ENCODE measurements at regions not wholly inside any gene's neighbourhood (a gene's known extent, or its start where the extent isn't known, plus 50 kb on each side); places are given as distances from the start of the nearest gene placed in this dataset.
"Not testable (repeated sequence)": the region's sequence is repeated elsewhere in the genome, so short reads cannot be mapped to it uniquely, and the experiment has no call there.

DNA sequence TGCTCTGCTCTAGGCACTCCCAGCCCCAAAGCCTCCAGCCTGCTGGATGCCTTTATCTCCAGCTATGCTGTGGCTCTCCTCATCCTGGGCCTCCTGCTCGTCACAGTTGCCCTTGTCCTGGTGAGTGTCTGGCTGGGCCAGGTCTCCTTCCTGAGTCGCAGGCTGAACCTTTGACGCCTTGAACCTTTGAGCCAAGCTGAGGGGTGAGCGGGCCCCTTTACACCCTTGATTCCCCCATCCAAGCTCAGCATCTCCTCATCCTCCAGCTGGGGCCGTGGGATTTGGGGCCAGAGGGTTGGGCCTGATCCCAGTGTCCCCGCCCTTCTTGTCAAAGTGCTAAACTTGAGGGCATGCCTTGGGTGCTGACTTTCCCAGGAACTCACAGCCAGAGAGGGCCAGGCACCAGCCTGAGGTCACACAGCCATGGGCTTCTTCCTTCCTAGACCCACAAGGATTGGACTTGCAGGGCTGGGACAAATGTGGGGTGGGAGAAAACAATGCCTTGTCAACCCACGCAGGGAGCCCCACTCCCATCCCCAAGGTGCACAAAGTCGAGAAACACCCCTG is 137.0 kb downstream of the TBC1D2B start:
- Histone ChIP-seq H3K9ac (ENCODE audit: low read length) (no peak overlapping the region), H3F3A (ENCODE audit: insufficient read depth, low read length, poor library complexity, severe bottlenecking) (no peaks in the 10 kb centered on the region), H3K27me3 (ENCODE audit: insufficient read depth, low read depth, low read length) (no peaks in the 10 kb centered on the region), H3K9me2 (ENCODE audit: insufficient read depth, low read length) (no peaks in the 10 kb centered on the region), H3K27ac (ENCODE audit: low read length) (no peak overlapping the region), H3K9me3 (ENCODE audit: low read length) (no peaks in the 10 kb centered on the region), H3K4me2 (ENCODE audit: low read length) (no peak overlapping the region), H3K4me3 (ENCODE audit: low read length) (no peak overlapping the region), H4K20me1 (ENCODE audit: insufficient read depth) (no peaks in the 10 kb centered on the region), H3K36me3 (ENCODE audit: insufficient read depth, low read length) (no peaks in the 10 kb centered on the region), H3K79me2 (replicated peaks; ENCODE audit: insufficient read depth, low read length) (no peaks in the 10 kb centered on the region), H2AFZ (ENCODE audit: low read depth, low read length) (no peak overlapping the region)
- TF ChIP-seq, protein P1, sequence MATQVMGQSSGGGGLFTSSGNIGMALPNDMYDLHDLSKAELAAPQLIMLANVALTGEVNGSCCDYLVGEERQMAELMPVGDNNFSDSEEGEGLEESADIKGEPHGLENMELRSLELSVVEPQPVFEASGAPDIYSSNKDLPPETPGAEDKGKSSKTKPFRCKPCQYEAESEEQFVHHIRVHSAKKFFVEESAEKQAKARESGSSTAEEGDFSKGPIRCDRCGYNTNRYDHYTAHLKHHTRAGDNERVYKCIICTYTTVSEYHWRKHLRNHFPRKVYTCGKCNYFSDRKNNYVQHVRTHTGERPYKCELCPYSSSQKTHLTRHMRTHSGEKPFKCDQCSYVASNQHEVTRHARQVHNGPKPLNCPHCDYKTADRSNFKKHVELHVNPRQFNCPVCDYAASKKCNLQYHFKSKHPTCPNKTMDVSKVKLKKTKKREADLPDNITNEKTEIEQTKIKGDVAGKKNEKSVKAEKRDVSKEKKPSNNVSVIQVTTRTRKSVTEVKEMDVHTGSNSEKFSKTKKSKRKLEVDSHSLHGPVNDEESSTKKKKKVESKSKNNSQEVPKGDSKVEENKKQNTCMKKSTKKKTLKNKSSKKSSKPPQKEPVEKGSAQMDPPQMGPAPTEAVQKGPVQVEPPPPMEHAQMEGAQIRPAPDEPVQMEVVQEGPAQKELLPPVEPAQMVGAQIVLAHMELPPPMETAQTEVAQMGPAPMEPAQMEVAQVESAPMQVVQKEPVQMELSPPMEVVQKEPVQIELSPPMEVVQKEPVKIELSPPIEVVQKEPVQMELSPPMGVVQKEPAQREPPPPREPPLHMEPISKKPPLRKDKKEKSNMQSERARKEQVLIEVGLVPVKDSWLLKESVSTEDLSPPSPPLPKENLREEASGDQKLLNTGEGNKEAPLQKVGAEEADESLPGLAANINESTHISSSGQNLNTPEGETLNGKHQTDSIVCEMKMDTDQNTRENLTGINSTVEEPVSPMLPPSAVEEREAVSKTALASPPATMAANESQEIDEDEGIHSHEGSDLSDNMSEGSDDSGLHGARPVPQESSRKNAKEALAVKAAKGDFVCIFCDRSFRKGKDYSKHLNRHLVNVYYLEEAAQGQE (IDR thresholded peaks at IDR 0.05; ENCODE audit: borderline replicate concordance): no peak
- TF ChIP-seq MXI1 (conservative IDR thresholded peaks at IDR 0.05; ENCODE audit: poor library complexity, severe bottlenecking): no peak

DNA sequence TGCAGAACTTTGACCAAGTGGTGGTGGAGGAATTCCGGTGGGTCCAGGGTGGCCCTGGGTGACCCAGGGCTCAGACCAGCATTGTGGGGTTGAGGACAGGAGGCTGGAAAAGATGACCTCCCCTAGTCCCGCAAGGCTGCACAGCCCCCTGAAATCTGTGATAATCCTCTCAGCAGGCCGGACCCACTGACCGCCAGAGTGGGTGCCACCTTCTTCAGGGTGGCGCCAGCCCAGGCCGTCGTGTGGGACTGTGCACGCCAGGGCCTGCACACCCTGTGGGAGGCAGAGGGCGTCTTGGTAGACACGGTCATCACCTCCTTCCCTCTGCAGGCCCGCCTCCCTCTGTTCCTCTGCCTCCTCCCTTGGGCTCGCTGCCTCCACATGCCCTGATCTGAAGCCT is 137.7 kb downstream of the TBC1D2B start:
- Histone ChIP-seq H3K9ac (ENCODE audit: low read length) (no peak overlapping the region), H4K20me1 (ENCODE audit: insufficient read depth) (no peaks in the 10 kb centered on the region), H3K9me2 (ENCODE audit: insufficient read depth, low read length) (no peaks in the 10 kb centered on the region), H3K36me3 (ENCODE audit: insufficient read depth, low read length) (no peaks in the 10 kb centered on the region), H3K4me2 (ENCODE audit: low read length) (no peak overlapping the region), H3F3A (ENCODE audit: insufficient read depth, low read length, poor library complexity, severe bottlenecking) (no peaks in the 10 kb centered on the region), H2AFZ (ENCODE audit: low read depth, low read length) (no peak overlapping the region), H3K27ac (ENCODE audit: low read length) (no peak overlapping the region), H3K79me2 (replicated peaks; ENCODE audit: insufficient read depth, low read length) (no peaks in the 10 kb centered on the region), H3K27me3 (ENCODE audit: insufficient read depth, low read depth, low read length) (no peaks in the 10 kb centered on the region), H3K9me3 (ENCODE audit: low read length) (no peaks in the 10 kb centered on the region), H3K4me3 (ENCODE audit: low read length) (no peak overlapping the region)
- TF ChIP-seq EP300 (conservative IDR thresholded peaks at IDR 0.05; ENCODE audit: poor library complexity, severe bottlenecking): no peak
- TF ChIP-seq MXI1 (conservative IDR thresholded peaks at IDR 0.05; ENCODE audit: poor library complexity, severe bottlenecking): no peak
- TF ChIP-seq, protein P1 (IDR thresholded peaks at IDR 0.05; ENCODE audit: borderline replicate concordance): no peak
- TF ChIP-seq RAD21 (conservative IDR thresholded peaks at IDR 0.05): no peak
- no peak for TF ChIP-seq SMC3 (conservative IDR thresholded peaks at IDR 0.05; ENCODE audit: poor library complexity)
- TF ChIP-seq EZH2 (IDR thresholded peaks at IDR 0.05; ENCODE audit: borderline replicate concordance, insufficient read depth, low read length, poor library complexity, severe bottlenecking): no peak
- TF ChIP-seq POLR2AphosphoS5 (IDR thresholded peaks at IDR 0.05): no peak
- TF ChIP-seq TAF1 (IDR thresholded peaks at IDR 0.05; ENCODE audit: low read depth): no peak
- TF ChIP-seq, protein P2, sequence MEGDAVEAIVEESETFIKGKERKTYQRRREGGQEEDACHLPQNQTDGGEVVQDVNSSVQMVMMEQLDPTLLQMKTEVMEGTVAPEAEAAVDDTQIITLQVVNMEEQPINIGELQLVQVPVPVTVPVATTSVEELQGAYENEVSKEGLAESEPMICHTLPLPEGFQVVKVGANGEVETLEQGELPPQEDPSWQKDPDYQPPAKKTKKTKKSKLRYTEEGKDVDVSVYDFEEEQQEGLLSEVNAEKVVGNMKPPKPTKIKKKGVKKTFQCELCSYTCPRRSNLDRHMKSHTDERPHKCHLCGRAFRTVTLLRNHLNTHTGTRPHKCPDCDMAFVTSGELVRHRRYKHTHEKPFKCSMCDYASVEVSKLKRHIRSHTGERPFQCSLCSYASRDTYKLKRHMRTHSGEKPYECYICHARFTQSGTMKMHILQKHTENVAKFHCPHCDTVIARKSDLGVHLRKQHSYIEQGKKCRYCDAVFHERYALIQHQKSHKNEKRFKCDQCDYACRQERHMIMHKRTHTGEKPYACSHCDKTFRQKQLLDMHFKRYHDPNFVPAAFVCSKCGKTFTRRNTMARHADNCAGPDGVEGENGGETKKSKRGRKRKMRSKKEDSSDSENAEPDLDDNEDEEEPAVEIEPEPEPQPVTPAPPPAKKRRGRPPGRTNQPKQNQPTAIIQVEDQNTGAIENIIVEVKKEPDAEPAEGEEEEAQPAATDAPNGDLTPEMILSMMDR (IDR thresholded peaks at IDR 0.05; ENCODE audit: poor library complexity, severe bottlenecking): no peak

DNA sequence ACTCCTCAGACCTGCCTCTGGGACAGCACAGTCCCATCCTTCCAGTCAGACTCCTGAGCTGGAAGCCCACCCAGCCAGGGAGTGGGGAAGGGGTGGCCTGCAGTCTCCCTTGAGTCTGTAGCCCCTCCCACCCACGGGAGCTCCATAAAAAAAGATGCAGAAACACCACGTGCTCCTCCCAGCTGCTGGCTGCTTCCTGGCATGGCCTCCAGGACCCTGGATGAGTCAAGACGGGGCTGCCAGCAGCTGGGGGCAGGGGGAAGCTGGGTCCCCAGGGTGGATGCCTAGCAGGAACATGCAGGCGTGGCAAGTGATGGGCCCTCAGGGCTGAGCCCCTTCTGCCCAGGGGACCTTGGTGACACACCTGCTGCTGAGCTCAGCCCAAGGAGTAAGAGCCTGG is 138.5 kb downstream of the TBC1D2B start:
- H3K79me2 ChIP-seq (replicated peaks; ENCODE audit: insufficient read depth, low read length); H2AFZ ChIP-seq (ENCODE audit: low read depth, low read length); H3K9me3 ChIP-seq (ENCODE audit: low read length): not testable (repeated sequence)

DNA sequence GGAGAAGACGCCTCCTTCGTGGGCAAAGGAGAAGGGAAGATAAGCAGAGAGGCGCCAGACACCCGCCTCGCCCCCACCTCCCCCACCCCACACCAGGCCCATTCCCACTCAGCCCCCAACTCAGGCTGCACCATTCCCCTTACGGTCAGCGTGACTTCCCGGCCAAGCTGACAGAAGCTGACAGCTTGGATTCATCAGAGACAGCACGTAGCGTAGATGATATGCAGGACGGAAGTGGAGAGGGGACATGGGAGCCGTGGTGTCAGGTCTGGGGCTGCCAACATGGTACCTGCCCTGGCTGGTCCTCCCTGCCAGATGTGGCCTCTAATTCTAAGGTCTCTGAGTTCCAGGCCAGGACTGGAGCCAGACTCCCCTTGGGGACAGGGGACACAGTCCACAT is 139.0 kb downstream of the TBC1D2B start:
- not testable (repeated sequence) for H3F3A ChIP-seq (ENCODE audit: insufficient read depth, low read length, poor library complexity, severe bottlenecking)

More for the DNA sequence above, 138.5 kb downstream of the TBC1D2B start:
- H3K27ac ChIP-seq (ENCODE audit: low read length); H3F3A ChIP-seq (ENCODE audit: insufficient read depth, low read length, poor library complexity, severe bottlenecking); H3K9ac ChIP-seq (ENCODE audit: low read length); H3K9me2 ChIP-seq (ENCODE audit: insufficient read depth, low read length); H3K4me3 ChIP-seq (ENCODE audit: low read length); H3K27me3 ChIP-seq (ENCODE audit: insufficient read depth, low read depth, low read length); H3K36me3 ChIP-seq (ENCODE audit: insufficient read depth, low read length); H3K4me2 ChIP-seq (ENCODE audit: low read length); H4K20me1 ChIP-seq (ENCODE audit: insufficient read depth): not testable (repeated sequence)

More for the DNA sequence above, 139.0 kb downstream of the TBC1D2B start:
- not testable (repeated sequence) for H3K4me2 ChIP-seq (ENCODE audit: low read length); H4K20me1 ChIP-seq (ENCODE audit: insufficient read depth); H3K4me3 ChIP-seq (ENCODE audit: low read length); H3K9ac ChIP-seq (ENCODE audit: low read length); H3K79me2 ChIP-seq (replicated peaks; ENCODE audit: insufficient read depth, low read length); H3K27ac ChIP-seq (ENCODE audit: low read length); H2AFZ ChIP-seq (ENCODE audit: low read depth, low read length); H3K9me2 ChIP-seq (ENCODE audit: insufficient read depth, low read length); H3K27me3 ChIP-seq (ENCODE audit: insufficient read depth, low read depth, low read length); H3K9me3 ChIP-seq (ENCODE audit: low read length); H3K36me3 ChIP-seq (ENCODE audit: insufficient read depth, low read length)

Measured in neural cell (in vitro differentiated cells).